ENCODE measurements at regions not wholly inside any gene's neighbourhood (a gene's known extent, or its start where the extent isn't known, plus 50 kb on each side); places are given as distances from the start of the nearest gene placed in this dataset.
"Not testable (repeated sequence)": the region's sequence is repeated elsewhere in the genome, so short reads cannot be mapped to it uniquely, and the experiment has no call there.

GRCh38 chr2:871926-872680 lies 78.5 kb upstream of the SNTG2 start:
- in situ Hi-C loops (cut with MboI; ENCODE audit: low sequenced_read_pairs, unreplicated experiment), result no loop called here
- DNase-seq (ENCODE audit: low spot score), result no peak
- no peak for TF ChIP-seq CTCF (IDR thresholded peaks at IDR 0.05; ENCODE audit: borderline replicate concordance, control extremely low read depth, extremely low read depth, insufficient read depth, missing control alignments)

- in situ Hi-C loops (cut with MboI; ENCODE audit: low sequenced_read_pairs, unreplicated experiment), result no loop called here
- no peak for TF ChIP-seq CTCF (IDR thresholded peaks at IDR 0.05; ENCODE audit: borderline replicate concordance, control extremely low read depth, extremely low read depth, insufficient read depth, missing control alignments)
- DNase-seq (ENCODE audit: low spot score), result no peak
These were observed 79.4 kb upstream of the SNTG2 start for GRCh38 chr2:871175-871727.

GRCh38 chr2:870426-870825 lies 80.2 kb upstream of the SNTG2 start:
- no peak for DNase-seq (ENCODE audit: low spot score)
- in situ Hi-C loops (cut with MboI; ENCODE audit: low sequenced_read_pairs, unreplicated experiment), result no loop called here
- no peak for TF ChIP-seq CTCF (IDR thresholded peaks at IDR 0.05; ENCODE audit: borderline replicate concordance, control extremely low read depth, extremely low read depth, insufficient read depth, missing control alignments)

GRCh38 chr2:869894-870293 lies 80.8 kb upstream of the SNTG2 start:
- TF ChIP-seq CTCF (IDR thresholded peaks at IDR 0.05; ENCODE audit: borderline replicate concordance, control extremely low read depth, extremely low read depth, insufficient read depth, missing control alignments), result no peak
- in situ Hi-C loops (cut with MboI; ENCODE audit: low sequenced_read_pairs, unreplicated experiment), result no loop called here
- no peak for DNase-seq (ENCODE audit: low spot score)

GRCh38 chr2:869357-869871 lies 81.2 kb upstream of the SNTG2 start:
- in situ Hi-C loops (cut with MboI; ENCODE audit: low sequenced_read_pairs, unreplicated experiment), result no loop called here
- no peak for TF ChIP-seq CTCF (IDR thresholded peaks at IDR 0.05; ENCODE audit: borderline replicate concordance, control extremely low read depth, extremely low read depth, insufficient read depth, missing control alignments)
- DNase-seq (ENCODE audit: low spot score), result no peak

GRCh38 chr2:868857-869256 lies 81.8 kb upstream of the SNTG2 start:
- in situ Hi-C loops (cut with MboI; ENCODE audit: low sequenced_read_pairs, unreplicated experiment), result not testable (repeated sequence)

GRCh38 chr2:867296-867695 lies 83.4 kb upstream of the SNTG2 start:
- no peak for TF ChIP-seq CTCF (IDR thresholded peaks at IDR 0.05; ENCODE audit: borderline replicate concordance, control extremely low read depth, extremely low read depth, insufficient read depth, missing control alignments)
- in situ Hi-C loops (cut with MboI; ENCODE audit: low sequenced_read_pairs, unreplicated experiment), result no loop called here
- no peak for DNase-seq (ENCODE audit: low spot score)

More at GRCh38 chr2:868857-869256, 81.8 kb upstream of the SNTG2 start:
- DNase-seq (ENCODE audit: low spot score), result not testable (repeated sequence)
